IgD-negative memory B cell (primary cell): ENCODE measurements at regions not wholly inside any gene's neighbourhood (a gene's known extent, or its start where the extent isn't known, plus 50 kb on each side); places are given as distances from the start of the nearest gene placed in this dataset.

ENCODE experiments used
- H3K27ac Mint-ChIP-seq, 3 donors: one replicate each; pipeline ENCODE4 v1.8.0; 2020 to 2022; ENCODE audit warnings: mild to moderate bottlenecking in 3 of 3, mixed read lengths in 3 of 3, moderate library complexity in 1 of 3
- H3K27me3 Mint-ChIP-seq: one replicate; pipeline ENCODE4 v1.8.0; 2021; ENCODE audit warnings: mixed read lengths
- H3K36me3 Mint-ChIP-seq: one replicate; pipeline ENCODE4 v1.8.0; 2020; ENCODE audit warnings: mild to moderate bottlenecking, mixed read lengths
- H3K4me1 Mint-ChIP-seq, 3 donors: one replicate each; pipeline ENCODE4 v1.8.0; 2020 to 2022; ENCODE audit warnings: mixed read lengths in 3 of 3, mild to moderate bottlenecking in 1 of 3
- H3K4me3 Mint-ChIP-seq, 4 donors: one replicate each; pipeline ENCODE4 v1.8.0; 2020 to 2022; ENCODE audit warnings: mild to moderate bottlenecking in 4 of 4, mixed read lengths in 4 of 4, moderate library complexity in 3 of 4
- H3K9me3 Mint-ChIP-seq, 3 donors: one replicate each; pipeline ENCODE4 v1.8.0; 2020 to 2021; ENCODE audit warnings: mixed read lengths in 3 of 3, mild to moderate bottlenecking in 1 of 3

- no peaks in the 10 kb centered on the region for H3K4me1 Mint-ChIP-seq
- peaks cover 0 to 6% (median 1%) of the 10 kb centered on the region in 3 donors for H3K9me3 Mint-ChIP-seq
- no peak overlapping the region for H3K27ac Mint-ChIP-seq
- no peaks in the 10 kb centered on the region for H3K27me3 Mint-ChIP-seq
- no peak overlapping the region for H3K4me3 Mint-ChIP-seq
- no peaks in the 10 kb centered on the region for H3K36me3 Mint-ChIP-seq
Observed at GRCh38 chr3:95348879-95349278, 1286.0 kb downstream of the NSUN3 start.

DNA sequence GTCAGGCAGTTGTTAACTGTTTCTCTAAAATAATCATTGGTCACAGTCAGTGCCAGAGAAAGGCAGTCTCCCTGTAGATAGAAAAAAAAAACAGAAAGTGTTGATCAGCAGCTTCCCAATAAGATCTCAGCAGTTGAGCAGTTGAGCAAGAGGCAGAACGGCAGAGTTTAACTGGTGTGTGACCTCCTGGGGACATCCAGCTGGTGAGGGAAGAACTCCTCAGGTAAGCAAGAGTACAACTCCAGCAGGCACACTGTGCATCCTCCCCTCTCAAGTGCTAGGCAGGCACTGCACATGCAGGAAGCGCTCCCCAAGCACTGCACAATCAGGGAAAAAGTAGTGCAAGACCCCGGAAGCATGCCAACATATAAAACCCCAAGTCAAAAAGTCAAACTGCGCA is 1287.2 kb downstream of the NSUN3 start:
- no peaks in the 10 kb centered on the region for H3K4me1 Mint-ChIP-seq
- H3K36me3 Mint-ChIP-seq, result no peaks in the 10 kb centered on the region
- H3K4me3 Mint-ChIP-seq, result no peak overlapping the region
- peaks cover 0 to 4% (median 0%) of the 10 kb centered on the region in 3 donors for H3K9me3 Mint-ChIP-seq
- no peak overlapping the region for H3K27ac Mint-ChIP-seq
- no peaks in the 10 kb centered on the region for H3K27me3 Mint-ChIP-seq

GRCh38 chr3:95351158-95351557 is 1288.3 kb downstream of the NSUN3 start:
- Mint-ChIP-seq H3K9me3 (peaks cover 0 to 4% (median 0%) of the 10 kb centered on the region in 3 donors), H3K4me3 (no peak overlapping the region), H3K27me3 (no peaks in the 10 kb centered on the region), H3K27ac (no peak overlapping the region), H3K36me3 (no peaks in the 10 kb centered on the region), H3K4me1 (no peaks in the 10 kb centered on the region)

DNA sequence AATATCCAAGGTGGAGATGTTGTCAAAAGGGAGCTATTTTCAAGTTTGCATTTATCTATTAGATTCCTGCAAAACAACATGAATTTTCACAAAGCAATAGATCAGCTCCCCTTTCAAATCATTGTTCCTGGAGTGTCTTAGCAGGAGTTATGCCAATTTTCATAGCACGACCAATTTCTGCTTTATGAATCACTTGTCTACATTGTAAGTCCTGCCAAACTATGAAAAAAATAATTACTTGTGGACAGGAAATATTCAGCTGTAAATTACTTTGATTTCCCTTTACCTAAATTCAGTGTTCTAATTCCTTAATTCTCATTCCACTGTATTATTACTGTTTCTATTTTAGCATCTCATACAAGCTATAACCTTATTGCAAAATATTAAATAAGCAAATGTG is 1289.6 kb downstream of the NSUN3 start:
- Mint-ChIP-seq H3K4me3 (no peak overlapping the region), H3K36me3 (no peaks in the 10 kb centered on the region), H3K4me1 (no peaks in the 10 kb centered on the region), H3K27me3 (no peaks in the 10 kb centered on the region), H3K9me3 (peaks cover 0 to 4% (median 3%) of the 10 kb centered on the region in 3 donors), H3K27ac (no peak overlapping the region)

DNA sequence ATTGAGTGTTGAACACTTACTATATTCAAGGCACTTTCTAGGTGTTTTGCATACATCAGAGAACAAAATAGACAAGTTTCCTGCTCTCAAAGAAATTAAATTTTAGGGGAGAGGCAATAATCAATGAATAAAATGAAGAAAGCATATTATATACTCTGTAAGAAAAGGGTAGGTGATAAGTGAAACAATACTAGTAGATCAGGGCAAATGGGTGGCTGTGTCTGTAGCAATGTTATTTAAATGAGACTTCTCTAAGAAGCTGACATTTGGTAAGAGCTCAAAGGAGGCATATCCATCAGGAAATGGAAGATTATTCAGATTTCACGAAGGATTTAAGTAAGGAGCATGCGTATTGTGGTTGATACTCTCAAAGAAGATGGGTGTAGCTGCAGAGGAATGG is 1291.6 kb downstream of the NSUN3 start:
- no peak overlapping the region for H3K4me3 Mint-ChIP-seq
- no peaks in the 10 kb centered on the region for H3K4me1 Mint-ChIP-seq
- no peaks in the 10 kb centered on the region for H3K36me3 Mint-ChIP-seq
- H3K27ac Mint-ChIP-seq, result peak overlapping the region in 1 of 3 donors; percentile 24
- no peaks in the 10 kb centered on the region for H3K27me3 Mint-ChIP-seq
- H3K9me3 Mint-ChIP-seq, result peaks cover 0 to 3% (median 2%) of the 10 kb centered on the region in 3 donors

GRCh38 chr3:95356764-95357501 is 1294.1 kb downstream of the NSUN3 start:
- peak overlapping the region in 1 of 4 donors; percentile 39 for H3K4me3 Mint-ChIP-seq
- H3K4me1 Mint-ChIP-seq, result no peaks in the 10 kb centered on the region
- no peaks in the 10 kb centered on the region for H3K27me3 Mint-ChIP-seq
- peaks cover 0 to 3% (median 0%) of the 10 kb centered on the region in 3 donors for H3K9me3 Mint-ChIP-seq
- H3K36me3 Mint-ChIP-seq, result no peaks in the 10 kb centered on the region
- H3K27ac Mint-ChIP-seq, result no peak overlapping the region

GRCh38 chr3:95387242-95388021 is 1324.6 kb downstream of the NSUN3 start:
- H3K27ac Mint-ChIP-seq, result no peak overlapping the region
- no peaks in the 10 kb centered on the region for H3K36me3 Mint-ChIP-seq
- H3K4me3 Mint-ChIP-seq, result no peak overlapping the region
- H3K27me3 Mint-ChIP-seq, result no peaks in the 10 kb centered on the region
- peaks cover 0 to 7% (median 2%) of the 10 kb centered on the region in 3 donors for H3K9me3 Mint-ChIP-seq
- no peaks in the 10 kb centered on the region for H3K4me1 Mint-ChIP-seq

DNA sequence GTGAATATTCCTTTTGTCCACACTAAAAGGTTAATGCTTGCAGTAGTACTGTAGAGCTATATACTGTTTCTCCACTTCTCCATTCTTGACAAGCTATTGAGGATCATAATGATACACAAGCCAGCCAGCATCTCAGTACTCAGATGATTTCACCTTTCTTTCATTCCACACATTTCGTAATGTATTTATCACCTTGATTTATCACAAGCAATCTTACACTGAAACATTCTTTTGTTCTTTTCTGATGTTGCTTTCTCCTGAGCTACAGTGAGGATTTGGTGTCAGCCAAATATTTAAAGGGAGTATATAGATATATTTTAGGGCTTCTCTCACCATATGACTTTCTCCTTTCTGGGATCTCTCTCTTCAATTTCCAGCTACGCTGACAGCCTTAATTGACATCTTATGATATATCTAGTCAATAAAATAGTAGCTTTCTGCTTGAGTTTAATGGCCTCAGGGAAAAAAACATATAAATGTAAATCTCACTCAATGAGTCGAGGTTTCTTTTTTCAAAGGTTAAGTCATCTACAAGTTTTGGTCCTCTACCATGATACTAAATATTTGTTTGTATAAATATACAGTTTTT is 1327.0 kb downstream of the NSUN3 start:
- no peaks in the 10 kb centered on the region for H3K36me3 Mint-ChIP-seq
- H3K27ac Mint-ChIP-seq, result no peak overlapping the region
- H3K4me1 Mint-ChIP-seq, result no peaks in the 10 kb centered on the region
- no peaks in the 10 kb centered on the region for H3K27me3 Mint-ChIP-seq
- no peak overlapping the region for H3K4me3 Mint-ChIP-seq
- H3K9me3 Mint-ChIP-seq, result peaks cover 0 to 5% (median 3%) of the 10 kb centered on the region in 3 donors

- H3K9me3 Mint-ChIP-seq, result peaks cover 0 to 3% (median 0%) of the 10 kb centered on the region in 3 donors
Observed at GRCh38 chr3:95394286-95394685, 1331.4 kb downstream of the NSUN3 start.

GRCh38 chr3:95399585-95399984 is 1336.7 kb downstream of the NSUN3 start:
- H3K4me3 Mint-ChIP-seq, result no peak overlapping the region
- no peaks in the 10 kb centered on the region for H3K4me1 Mint-ChIP-seq
- H3K27me3 Mint-ChIP-seq, result no peaks in the 10 kb centered on the region
- H3K27ac Mint-ChIP-seq, result no peak overlapping the region
- no peaks in the 10 kb centered on the region for H3K9me3 Mint-ChIP-seq
- no peaks in the 10 kb centered on the region for H3K36me3 Mint-ChIP-seq

More at GRCh38 chr3:95394286-95394685, 1331.4 kb downstream of the NSUN3 start:
- H3K27me3 Mint-ChIP-seq, result no peaks in the 10 kb centered on the region
- no peaks in the 10 kb centered on the region for H3K4me1 Mint-ChIP-seq
- no peak overlapping the region for H3K4me3 Mint-ChIP-seq
- H3K36me3 Mint-ChIP-seq, result no peaks in the 10 kb centered on the region
- H3K27ac Mint-ChIP-seq, result no peak overlapping the region

GRCh38 chr3:95401693-95402092 is 1338.8 kb downstream of the NSUN3 start:
- Mint-ChIP-seq H3K27ac (no peak overlapping the region), H3K36me3 (no peaks in the 10 kb centered on the region), H3K9me3 (no peaks in the 10 kb centered on the region), H3K27me3 (no peaks in the 10 kb centered on the region), H3K4me3 (no peak overlapping the region), H3K4me1 (no peaks in the 10 kb centered on the region)

DNA sequence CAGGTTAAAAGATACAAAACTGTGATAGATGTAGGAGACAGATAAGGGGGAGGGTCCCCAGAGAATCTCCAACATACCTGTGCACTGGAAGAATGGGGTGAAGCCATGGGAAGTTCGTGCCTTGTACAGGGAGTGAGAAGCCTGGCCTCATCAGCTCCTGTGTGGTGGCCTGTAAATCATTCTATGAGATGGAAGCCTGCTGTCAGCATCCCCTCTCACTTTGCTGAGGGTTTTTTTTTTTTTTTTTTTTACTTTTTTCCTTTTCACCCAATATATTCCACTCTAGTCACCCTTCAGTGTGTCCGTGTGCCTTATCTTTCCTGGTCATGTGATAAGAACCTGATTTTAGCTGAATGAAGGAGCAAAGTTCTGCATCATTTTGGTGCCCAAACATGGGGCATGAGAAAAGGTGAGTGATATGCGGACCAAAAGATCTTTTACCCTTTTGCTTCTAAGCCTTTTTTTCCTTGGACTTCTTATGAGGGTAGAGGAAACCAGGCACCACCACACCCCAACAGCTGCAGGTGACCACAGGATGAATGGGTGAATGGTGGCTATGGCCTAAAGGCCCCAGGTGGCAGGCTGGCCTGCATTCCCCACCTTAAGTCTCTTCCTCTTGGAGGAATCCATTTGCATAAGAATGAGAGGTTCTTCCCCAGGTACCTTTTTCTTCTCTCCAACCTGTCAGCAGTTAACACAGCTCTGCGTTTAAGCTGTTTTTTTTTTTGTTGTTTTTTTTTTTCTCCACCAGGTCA is 1345.0 kb downstream of the NSUN3 start:
- H3K9me3 Mint-ChIP-seq, result no peaks in the 10 kb centered on the region
- H3K27ac Mint-ChIP-seq, result no peak overlapping the region
- no peaks in the 10 kb centered on the region for H3K36me3 Mint-ChIP-seq
- H3K4me3 Mint-ChIP-seq, result no peak overlapping the region
- H3K27me3 Mint-ChIP-seq, result no peaks in the 10 kb centered on the region
- H3K4me1 Mint-ChIP-seq, result no peaks in the 10 kb centered on the region

- Mint-ChIP-seq H3K9me3 (no peaks in the 10 kb centered on the region), H3K27me3 (no peaks in the 10 kb centered on the region), H3K4me3 (no peak overlapping the region), H3K4me1 (no peaks in the 10 kb centered on the region), H3K27ac (no peak overlapping the region), H3K36me3 (no peaks in the 10 kb centered on the region)
Observed at GRCh38 chr3:95408464-95408862, 1345.6 kb downstream of the NSUN3 start.

DNA sequence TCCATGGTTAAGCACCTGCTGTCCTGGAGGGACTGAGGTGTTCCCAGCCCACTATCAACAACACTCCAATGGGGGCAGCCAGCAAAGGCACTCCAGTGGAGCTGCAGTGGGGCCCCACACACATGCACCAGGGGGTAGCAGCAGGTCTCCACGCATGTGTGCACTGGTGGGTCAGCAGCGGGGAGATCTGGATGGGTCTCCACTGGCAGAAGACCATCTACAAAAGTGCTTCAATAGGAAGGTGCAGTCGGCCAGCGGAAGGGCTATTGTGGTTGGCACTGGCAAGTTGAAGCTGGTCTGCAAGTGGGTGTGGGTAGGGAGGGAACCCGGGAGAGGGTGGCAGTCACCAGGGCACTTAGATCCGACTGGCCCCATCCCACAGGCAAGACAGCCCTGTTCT is 1355.4 kb downstream of the NSUN3 start:
- H3K36me3 Mint-ChIP-seq, result no peaks in the 10 kb centered on the region
- peaks cover 0 to 3% (median 0%) of the 10 kb centered on the region in 3 donors for H3K9me3 Mint-ChIP-seq
- H3K4me1 Mint-ChIP-seq, result no peaks in the 10 kb centered on the region
- H3K27ac Mint-ChIP-seq, result no peak overlapping the region
- no peak overlapping the region for H3K4me3 Mint-ChIP-seq
- H3K27me3 Mint-ChIP-seq, result no peaks in the 10 kb centered on the region

DNA sequence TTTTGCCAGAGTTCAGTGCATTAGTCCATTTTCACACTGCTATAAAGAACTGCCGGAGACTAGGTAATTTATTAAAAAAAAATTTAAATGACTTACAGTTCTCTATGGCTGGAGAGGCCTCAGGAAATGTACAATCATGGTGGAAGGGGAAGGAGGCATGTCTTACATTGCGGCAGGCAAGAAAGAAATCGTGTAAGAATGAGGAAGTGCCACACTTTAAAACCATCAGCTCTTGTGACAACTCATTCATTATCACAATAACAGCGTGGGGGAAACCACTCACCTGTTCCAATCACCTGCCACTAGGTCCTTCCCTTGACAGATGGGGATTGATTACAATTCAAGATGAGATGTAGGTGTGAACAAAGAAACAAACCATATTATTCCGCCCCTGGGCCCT is 1361.4 kb downstream of the NSUN3 start:
- no peak overlapping the region for H3K4me3 Mint-ChIP-seq
- H3K9me3 Mint-ChIP-seq, result peaks cover 1 to 11% (median 5%) of the 10 kb centered on the region in 3 donors
- no peak overlapping the region for H3K27ac Mint-ChIP-seq
- H3K27me3 Mint-ChIP-seq, result no peaks in the 10 kb centered on the region
- no peaks in the 10 kb centered on the region for H3K4me1 Mint-ChIP-seq
- no peaks in the 10 kb centered on the region for H3K36me3 Mint-ChIP-seq
